ENCODE measurements at regions not wholly inside any gene's neighbourhood (a gene's known extent, or its start where the extent isn't known, plus 50 kb on each side); places are given as distances from the start of the nearest gene placed in this dataset.

DNA sequence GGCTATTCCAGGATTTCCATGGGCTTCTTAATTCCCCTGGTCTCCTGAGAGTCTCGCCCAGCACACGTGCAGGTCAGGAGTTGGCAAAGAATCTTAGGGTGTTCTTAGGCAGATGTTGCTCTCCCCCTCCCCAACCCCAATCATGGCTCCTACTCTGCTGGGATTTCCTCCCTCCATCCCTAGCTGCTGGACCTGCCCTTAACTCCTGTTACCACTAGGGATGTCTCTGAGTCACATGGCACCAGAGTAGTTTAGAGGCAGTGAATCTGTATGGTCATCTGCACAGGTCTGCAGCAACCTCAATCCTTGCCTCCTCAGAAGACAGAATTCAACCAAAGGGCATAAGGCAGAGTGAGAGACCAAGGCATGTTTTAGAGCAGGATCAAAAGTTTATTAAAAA, 51.8 kb upstream of the CHST3 start:
- WGBS, 5 donors, result 92 to 94% (median 93%) methylated on average over 2 of the region's 2 CpGs
- intact Hi-C loops (cut with DNase I; ENCODE audit: low total_unique reads), result no loop called here
- H3K27ac ChIP-seq, result no peak overlapping the region
- H3K9me3 ChIP-seq, result peaks cover 0 to 9% (median 0%) of the 10 kb centered on the region in 4 donors
- TF ChIP-seq EP300 (IDR thresholded peaks at IDR 0.05) (no peak), POLR2AphosphoS5 (IDR thresholded peaks at IDR 0.05) (no peak), CTCF (IDR thresholded peaks at IDR 0.05) (no peak), POLR2A (IDR thresholded peaks at IDR 0.05) (no peak)
- DNase-seq, result no peak
- no peaks in the 10 kb centered on the region for H3K27me3 ChIP-seq
- no peak overlapping the region for H3K4me3 ChIP-seq
- H3K36me3 ChIP-seq, result no peaks in the 10 kb centered on the region
- no peaks in the 10 kb centered on the region for H3K4me1 ChIP-seq

- WGBS, 5 donors, result 85 to 89% (median 87%) methylated on average over 9 to 10 of the region's 10 CpGs
- Histone ChIP-seq H3K4me1 (no peaks in the 10 kb centered on the region), H3K9me3 (peaks cover 0 to under 1% (median 0%) of the 10 kb centered on the region in 4 donors), H3K27ac (no peak overlapping the region), H3K4me3 (no peak overlapping the region), H3K36me3 (no peaks in the 10 kb centered on the region), H3K27me3 (no peaks in the 10 kb centered on the region)
- intact Hi-C loops (cut with DNase I; ENCODE audit: low total_unique reads), result no loop called here
- TF ChIP-seq POLR2A (IDR thresholded peaks at IDR 0.05) (no peak), POLR2AphosphoS5 (IDR thresholded peaks at IDR 0.05) (no peak), CTCF (IDR thresholded peaks at IDR 0.05) (no peak), EP300 (IDR thresholded peaks at IDR 0.05) (no peak)
- no peak for DNase-seq
These were observed 52.8 kb upstream of the CHST3 start for GRCh38 chr10:71911296-71911953.

- DNase-seq, result no peak
- Histone ChIP-seq H3K4me3 (no peak overlapping the region), H3K27me3 (no peaks in the 10 kb centered on the region), H3K9me3 (no peaks in the 10 kb centered on the region), H3K27ac (no peak overlapping the region), H3K4me1 (no peaks in the 10 kb centered on the region), H3K36me3 (no peaks in the 10 kb centered on the region)
- WGBS, 5 donors, result 78 to 82% (median 79%) methylated on average over 8 of the region's 8 CpGs
- intact Hi-C loops (cut with DNase I; ENCODE audit: low total_unique reads), result no loop called here
- TF ChIP-seq POLR2A (IDR thresholded peaks at IDR 0.05) (no peak), POLR2AphosphoS5 (IDR thresholded peaks at IDR 0.05) (no peak), EP300 (IDR thresholded peaks at IDR 0.05) (no peak), CTCF (IDR thresholded peaks at IDR 0.05) (no peak)
These were observed 54.7 kb upstream of the CHST3 start for GRCh38 chr10:71909399-71910083.

GRCh38 chr10:71908998-71909397, 55.2 kb upstream of the CHST3 start:
- Histone ChIP-seq H3K36me3 (no peaks in the 10 kb centered on the region), H3K4me1 (no peaks in the 10 kb centered on the region), H3K27ac (no peak overlapping the region), H3K27me3 (no peaks in the 10 kb centered on the region), H3K9me3 (no peaks in the 10 kb centered on the region), H3K4me3 (no peak overlapping the region)
- WGBS, 5 donors, result 74 to 84% (median 82%) methylated on average over 5 of the region's 5 CpGs
- TF ChIP-seq POLR2AphosphoS5 (IDR thresholded peaks at IDR 0.05) (no peak), CTCF (IDR thresholded peaks at IDR 0.05) (no peak), POLR2A (IDR thresholded peaks at IDR 0.05) (no peak), EP300 (IDR thresholded peaks at IDR 0.05) (no peak)
- DNase-seq, result no peak
- intact Hi-C loops (cut with DNase I; ENCODE audit: low total_unique reads), result no loop called here

Data from stomach (tissue), 8 donors.